HG03439 (cell line): ENCODE measurements at regions not wholly inside any gene's neighbourhood (a gene's known extent, or its start where the extent isn't known, plus 50 kb on each side); places are given as distances from the start of the nearest gene placed in this dataset.

Source experiments
- ATAC-seq: cut with Tn5 transposase; IDR thresholded peaks from one replicate; pipeline ENCODE4 v1.9.1; 2021; ENCODE audit warnings: mild to moderate bottlenecking, moderate library complexity; ENCODE audit not compliant: unreplicated experiment

DNA sequence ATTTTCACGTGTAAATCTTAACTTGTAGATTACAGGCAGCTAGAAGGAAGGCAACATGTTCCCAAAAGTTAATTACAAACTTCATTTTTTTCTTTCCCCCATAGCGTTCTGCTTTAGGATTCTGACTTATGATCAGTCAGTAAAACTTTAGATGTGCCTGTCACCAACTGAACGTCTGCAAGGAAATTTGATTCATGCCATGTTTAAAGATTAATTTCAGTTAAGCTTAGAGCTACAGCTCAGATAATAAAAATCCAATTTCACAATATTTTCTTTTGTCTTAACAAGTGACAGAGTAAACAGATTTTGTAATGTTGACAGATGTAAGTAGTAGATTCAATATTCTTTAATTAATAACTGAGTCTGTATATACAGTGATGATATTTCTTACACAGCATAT, 253.1 kb downstream of the NFKBIZ start:
- ATAC-seq: no peak

DNA sequence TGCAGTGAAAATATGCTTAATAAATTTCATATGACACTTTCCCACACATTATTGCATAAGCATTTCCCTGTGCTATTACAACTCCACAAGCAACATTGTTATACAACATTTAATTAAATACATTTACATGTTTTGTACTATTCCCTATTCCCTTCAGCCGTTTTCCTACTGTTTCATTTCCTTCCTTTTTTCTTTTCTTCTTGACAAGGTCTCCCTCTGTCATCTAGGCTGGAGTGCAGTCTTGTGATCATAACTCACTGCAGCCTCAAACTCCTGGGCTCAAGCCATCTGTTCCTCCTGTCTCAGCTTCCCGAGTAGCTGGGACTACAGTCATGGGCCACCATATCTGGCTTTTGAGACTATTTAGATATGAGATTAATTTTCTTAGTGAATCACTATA, 254.7 kb downstream of the NFKBIZ start:
- ATAC-seq: no peak

DNA sequence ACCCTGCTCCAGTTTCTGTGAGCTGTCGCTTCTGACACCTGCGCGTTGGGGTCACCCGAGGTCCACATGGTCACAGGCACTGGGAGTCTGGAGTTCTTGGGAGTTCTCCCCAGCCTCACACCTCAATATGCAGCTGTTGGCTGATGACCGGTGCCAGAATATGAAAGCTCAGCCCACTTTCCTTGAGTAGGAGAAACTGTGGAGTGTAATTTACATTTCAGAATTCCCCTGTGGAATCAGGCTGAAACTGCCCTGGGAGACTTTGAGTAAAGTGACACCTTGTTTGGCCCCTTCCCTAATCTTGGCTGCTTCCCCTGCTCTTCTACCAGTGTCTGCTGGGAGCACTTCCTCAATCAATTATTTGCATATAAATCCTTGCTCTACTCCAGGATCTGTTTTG, 255.9 kb downstream of the NFKBIZ start:
- ATAC-seq: no peak

GRCh38 chr3:102106416-102107097, 257.2 kb downstream of the NFKBIZ start:
- no peak for ATAC-seq

DNA sequence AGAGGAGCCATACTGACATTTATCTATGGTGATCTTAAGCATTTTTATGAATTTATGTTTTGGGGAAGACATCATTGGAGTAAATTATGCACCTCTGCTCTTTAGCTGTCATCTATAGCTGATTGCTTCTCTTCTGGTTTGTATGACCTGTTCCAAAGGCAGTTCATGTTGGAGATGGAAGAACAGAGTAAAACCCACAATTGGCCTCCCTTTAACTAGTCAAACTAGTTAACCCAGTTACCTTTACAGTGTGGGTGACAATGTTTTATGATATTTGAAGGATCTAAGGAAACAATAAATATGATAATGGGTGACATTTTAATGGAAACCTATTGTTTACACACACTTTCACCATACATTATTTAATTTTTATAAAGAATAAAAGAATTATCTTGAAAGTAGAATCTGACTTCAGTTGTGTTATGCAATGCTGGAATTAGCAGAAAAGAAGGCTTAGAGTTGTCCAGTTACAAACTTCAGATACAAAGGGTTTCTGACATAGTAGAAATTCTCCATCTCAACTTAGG, 263.5 kb downstream of the NFKBIZ start:
- ATAC-seq: no peak

GRCh38 chr3:102113421-102114041, 264.2 kb downstream of the NFKBIZ start:
- no peak for ATAC-seq

- no peak for ATAC-seq
Observed at GRCh38 chr3:102114264-102114979, 265.1 kb downstream of the NFKBIZ start.

DNA sequence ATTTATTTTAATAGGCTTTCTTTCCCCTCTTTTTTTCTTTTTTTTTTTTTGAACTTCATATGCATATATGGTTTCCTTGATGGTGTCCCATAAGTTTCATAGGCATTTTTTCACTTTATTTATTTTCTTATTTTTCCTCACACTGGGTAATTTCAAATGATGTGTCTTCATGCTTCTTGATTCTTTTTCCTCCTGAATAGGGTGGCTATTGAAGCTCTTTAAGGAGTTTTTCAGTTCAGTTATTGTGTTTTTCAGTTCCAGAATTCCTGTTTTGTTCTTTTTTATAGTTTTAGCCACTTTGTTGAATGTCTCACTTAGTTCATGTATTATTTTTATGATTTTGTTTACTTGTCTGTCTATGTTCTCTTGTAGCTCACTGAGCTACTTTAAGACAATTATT, 273.2 kb downstream of the NFKBIZ start:
- no peak for ATAC-seq

DNA sequence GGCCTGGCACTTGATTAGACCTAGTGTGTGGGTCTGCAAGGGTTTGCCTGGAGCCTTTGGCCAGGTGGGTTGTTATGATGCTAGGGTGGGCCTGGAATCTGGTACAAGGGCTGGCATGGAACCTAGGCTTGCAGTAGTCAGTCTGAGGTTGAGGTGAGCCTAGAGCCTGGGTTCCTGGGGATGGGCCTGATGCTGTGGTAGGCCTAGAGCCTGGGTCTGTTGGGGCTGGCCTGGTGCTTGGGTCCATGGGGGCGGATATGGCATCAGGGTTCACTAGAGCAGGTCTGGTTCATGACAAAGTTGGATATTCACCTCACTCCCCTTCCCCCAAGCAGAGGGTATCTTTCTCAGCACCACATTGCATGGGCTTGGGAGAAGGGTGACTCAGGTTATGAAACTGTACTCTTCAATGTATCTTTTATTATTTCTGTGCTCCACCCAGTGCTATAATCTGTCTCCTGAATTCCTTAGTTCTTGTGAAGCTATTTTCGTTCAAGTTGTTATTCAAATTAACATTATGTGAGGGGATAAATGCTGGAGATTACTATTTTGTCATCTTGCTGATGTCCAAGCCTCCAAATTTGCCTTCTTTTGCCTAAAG, 274.4 kb downstream of the NFKBIZ start:
- ATAC-seq: no peak

DNA sequence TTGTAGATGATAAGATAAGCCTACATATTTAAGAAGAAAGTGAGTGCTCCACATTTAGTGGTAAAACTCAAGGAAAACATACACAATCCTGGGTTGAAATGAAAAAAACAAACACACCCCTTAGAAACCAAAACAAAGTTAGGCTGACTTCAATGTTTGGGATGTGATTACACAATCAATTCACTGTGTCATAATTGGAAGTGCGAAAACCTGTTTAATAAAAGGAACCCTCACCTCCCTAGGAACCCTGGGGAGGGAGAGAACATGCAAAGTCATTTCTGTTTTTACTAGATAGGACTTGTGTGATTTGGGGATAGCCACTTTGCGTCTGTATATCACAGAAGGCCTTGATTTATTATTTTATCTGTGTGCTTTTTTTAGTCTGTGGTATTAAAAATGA, 275.0 kb downstream of the NFKBIZ start:
- no peak for ATAC-seq

GRCh38 chr3:102124704-102125103, 275.4 kb downstream of the NFKBIZ start:
- ATAC-seq: no peak

DNA sequence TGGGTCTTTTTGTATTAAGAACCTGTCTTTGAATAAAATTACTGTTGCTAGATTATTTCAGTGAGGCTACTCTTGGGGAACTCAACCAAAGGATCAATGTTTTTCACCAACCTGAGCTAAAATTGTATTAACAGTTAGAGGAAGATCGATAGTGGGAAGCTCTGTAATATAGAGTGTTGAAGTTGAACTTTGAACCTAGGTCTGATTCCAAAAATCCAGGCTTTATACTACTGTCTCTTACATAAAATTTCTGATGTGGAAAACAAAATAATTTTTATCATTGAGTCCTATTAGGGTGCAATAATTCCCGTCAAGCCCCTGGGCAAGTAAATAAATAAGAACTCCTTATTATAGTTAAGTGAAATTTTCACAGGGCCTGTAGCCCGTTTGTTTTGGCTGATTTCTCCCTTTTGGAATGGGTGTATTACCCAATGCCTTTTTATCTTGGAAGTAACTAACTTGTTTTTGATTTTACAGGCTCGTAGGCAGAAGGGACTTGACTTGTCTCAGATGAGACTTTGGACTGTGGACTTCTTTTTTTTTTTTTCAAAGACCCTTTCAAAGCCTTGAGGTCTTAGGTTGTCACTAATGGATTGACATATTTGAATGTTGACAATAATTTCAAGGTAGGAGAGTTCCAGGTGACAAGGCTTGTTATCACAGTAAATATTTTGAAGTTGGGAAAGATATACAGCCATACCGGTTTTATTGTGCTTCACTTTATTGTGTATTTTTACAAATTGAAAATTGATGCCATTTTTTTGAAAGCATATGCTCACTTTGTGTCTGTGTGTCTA, 276.1 kb downstream of the NFKBIZ start:
- ATAC-seq: no peak

- ATAC-seq: no peak
Observed at GRCh38 chr3:102125994-102126368, 276.7 kb downstream of the NFKBIZ start.

DNA sequence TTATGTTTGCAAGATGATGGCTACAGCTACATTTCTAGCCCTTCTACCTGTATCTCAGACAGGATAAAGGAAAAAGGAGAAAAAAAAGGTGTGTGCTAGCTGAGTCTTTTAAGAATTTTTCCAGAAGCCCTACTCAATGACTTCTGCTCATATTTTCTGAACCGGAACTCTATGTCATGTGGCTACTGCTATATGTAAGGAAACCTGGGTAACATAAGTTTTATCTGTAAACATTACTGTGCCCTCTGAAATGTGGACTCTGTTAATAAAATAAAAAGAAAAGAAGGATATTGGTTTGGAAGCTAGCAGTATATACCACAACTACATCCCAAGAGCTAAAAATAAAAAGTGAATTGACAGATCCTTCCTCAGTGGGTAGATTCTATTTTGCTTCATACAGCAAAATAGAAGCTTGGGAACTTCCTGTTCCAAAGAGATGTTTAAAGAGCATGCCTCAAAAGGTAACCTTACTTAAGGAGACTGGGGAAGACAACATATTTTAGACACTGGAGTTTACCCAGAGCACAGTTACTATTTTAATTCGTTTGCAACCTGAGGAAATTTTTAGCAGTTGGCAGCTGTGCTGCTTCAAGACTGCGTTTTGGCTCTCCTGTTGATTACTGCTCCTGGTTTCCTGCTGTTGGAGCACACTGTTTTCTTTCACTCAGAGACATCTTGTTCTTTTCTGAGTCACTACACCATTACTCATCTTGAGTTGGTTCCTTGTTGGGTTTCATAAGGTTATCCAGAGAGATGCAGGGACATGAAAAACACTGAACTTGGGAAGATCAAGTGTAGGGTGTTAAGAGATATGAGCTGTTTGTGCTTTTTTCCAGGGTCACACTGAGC, 280.7 kb downstream of the NFKBIZ start:
- ATAC-seq: no peak

DNA sequence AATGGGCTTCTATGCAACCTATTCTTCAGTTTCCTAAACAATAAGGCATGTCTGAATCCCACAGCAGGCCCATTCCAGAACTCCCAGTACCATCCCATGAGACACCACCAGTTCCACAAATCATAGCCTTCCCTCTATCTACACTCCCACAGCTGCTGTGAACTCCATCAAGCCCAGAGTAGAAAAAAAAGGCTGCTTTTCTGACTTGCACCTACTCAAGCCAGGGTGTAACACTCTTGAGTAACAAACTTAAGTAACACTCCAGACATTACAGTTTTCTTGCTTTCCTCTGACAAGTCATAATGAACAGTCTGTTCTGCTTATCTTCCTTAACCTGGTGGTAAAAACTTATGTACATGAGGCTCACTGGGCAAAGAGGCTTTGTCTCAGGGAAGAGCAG, 283.1 kb downstream of the NFKBIZ start:
- no peak for ATAC-seq

DNA sequence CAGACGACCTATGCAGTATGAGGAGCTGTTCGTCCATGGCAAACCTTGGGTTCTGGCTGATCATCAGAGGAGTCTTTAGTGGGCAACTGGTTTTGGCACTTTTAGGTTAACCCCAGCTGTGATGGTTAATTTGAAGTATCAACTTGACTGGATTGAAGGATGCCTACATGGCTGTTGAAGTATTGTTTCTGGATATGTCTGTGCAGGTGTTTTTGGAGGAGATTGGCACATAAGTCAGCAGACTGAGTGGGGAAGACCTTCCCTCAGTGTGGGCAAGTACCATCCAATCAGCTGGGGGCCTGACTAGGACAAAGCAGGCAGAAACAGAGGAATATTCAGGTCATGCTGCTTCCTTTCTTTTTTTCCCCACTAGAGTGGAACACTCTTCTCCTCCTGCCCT, 284.1 kb downstream of the NFKBIZ start:
- no peak for ATAC-seq

DNA sequence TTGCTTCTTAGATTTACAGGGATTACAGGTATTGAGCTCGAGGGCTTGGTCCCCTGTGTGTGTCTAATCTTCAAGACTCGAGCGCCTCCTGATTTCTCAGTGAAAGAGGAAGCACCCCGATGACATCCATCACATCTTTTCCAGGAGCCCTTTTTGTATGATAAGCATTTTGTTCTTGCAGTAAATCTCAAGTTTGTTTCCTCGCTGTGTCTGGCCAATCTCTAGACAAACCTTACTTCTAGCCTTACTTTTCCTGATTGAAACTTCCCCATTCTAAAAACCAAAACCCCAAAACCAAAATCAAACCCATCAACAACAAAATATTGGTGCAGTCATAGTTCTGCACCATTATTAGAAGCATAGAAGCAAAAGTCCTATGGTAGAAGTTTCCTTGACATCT, 286.0 kb downstream of the NFKBIZ start:
- ATAC-seq: no peak

DNA sequence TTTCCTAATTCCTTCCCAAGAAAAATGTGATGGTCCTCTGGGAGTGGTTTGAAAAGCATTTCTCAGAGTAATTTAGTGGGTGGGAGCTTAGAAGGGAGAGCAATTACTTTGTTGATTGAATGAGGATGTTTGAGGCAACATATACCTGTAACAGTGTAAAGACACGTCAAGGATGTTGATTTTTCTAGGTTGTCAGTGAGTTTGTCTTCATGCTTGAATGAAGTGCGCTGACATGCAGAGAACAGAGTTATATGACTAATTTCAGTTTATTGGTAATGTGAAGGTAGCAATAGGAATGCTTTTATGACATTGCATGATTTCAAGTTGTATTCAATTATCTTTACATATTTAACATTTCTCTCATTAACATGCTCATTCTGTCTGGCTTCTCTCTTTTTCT, 286.9 kb downstream of the NFKBIZ start:
- no peak for ATAC-seq

- no peak for ATAC-seq
Observed at GRCh38 chr3:102140116-102140515, 290.8 kb downstream of the NFKBIZ start.
